NCI-H128 (cell line): ENCODE measurements at regions not wholly inside any gene's neighbourhood (a gene's known extent, or its start where the extent isn't known, plus 50 kb on each side); places are given as distances from the start of the nearest gene placed in this dataset.
A peak's percentile ranks its signal among the peaks of the same experiment; 100 is the strongest.

ENCODE experiments used
- DNase-seq: peaks from one replicate; lab custom pipeline; 2025; ENCODE audit not compliant: unreplicated experiment; lab: John Stamatoyannopoulos, UW

GRCh38 chr16:31700530-31701388 is 172.8 kb upstream of the ZNF267 start:
- DNase-seq, result peak; percentile 74

DNA sequence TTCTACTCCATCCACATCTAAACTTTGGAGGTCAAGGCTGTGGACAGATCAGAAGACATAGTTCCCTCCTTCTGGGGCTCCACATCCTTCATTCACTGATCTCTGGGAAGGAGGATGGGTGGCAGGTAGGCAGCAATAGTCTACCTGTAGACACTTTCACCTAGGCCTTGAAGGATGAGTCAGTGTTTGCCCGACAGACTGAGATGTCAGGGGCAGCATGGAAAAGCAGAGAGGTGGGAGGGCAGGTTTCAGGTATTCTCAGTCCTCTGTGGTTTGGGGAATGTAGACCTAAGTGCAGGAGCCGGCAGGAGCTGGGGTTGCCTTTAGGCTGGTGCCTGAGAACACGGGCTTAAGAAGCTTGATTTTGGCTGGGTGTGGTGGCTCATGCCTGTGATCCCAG is 171.9 kb upstream of the ZNF267 start:
- no peak for DNase-seq

DNA sequence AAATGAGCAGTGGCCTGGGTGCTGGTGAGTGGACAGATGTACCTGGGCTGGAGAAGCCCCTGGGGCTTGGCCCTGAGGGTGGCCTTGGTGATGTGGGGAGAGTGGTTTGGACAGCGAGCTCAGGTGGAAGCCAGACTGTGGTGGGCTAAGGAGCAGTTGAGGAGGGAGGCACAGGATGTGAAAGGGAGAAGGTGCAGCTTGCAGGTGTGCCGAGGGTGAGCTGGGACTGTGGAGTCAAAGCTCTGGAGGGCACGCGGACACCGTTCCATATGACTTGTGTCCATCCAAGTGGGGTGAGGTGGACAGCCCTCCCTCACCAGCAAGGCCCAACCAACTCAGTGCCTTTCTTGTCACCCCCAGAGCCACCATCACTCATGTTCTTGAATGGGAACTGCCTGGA is 170.8 kb upstream of the ZNF267 start:
- DNase-seq, result no peak

DNA sequence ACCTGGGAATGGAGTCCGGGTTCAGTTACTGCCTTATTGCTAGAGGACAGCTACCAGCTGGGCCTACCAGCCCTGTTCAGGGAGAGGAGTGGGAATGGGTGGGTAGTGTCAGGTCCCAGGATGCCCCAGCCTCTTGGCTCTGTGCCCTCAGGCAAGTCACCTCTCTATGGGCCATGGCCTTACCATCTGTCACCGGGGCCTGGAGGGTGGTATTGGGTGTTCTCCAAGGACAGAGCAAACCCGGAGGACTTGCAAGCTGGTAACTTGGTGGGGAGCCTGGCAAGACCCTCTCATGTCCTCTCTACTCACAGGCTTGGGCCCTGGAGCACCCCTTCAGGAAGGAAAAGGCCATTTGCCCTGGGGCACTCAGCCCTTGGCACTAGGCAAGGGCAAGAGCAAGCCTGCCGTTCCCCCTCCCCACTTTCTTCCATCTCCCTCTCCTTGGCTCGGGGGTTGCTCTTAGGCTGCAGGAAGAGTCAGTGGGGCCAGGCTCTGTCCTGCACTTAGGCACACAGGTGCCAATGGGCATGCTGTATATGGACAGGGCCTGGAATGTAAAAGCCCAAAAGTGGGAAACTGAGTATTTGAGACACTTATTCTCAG is 170.0 kb upstream of the ZNF267 start:
- no peak for DNase-seq

DNA sequence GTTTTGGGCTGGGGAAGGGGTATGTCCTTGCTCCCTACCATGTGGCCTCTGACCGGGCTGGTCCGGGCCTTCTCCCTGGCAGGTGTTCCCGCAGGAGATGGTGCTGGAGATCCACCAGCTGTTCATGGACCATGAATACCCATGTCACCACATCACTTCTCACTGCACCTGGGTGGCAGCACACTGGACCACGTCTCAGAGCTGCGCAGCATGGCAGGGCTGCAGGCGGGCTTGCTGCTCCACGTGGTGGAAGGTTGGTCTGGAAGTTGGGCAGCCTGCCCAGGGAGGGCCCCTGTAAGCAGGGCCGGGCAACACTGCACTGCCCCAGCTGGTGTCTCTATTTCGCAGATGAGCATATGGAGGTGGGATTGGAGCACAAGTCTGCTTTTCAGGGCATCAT is 169.5 kb upstream of the ZNF267 start:
- DNase-seq, result no peak

DNA sequence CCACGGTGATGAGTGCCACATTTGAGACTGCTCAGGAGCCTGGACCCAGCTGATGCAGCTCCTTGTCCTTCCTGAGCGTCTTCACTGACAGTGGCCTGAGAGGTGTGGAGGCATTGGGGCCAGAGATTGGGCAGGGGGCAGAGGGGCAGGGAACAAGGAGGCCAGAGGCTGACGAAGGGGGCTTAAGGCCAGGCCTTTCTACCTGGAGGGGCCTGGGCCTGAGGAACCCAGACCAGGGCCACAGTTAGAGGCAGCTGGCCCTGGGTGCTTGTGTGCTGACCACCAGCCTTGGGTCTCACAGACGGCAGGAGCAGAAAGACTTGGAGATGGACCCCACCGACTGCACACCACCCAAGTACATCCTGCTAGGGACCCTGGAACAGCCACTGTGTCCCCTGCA is 168.2 kb upstream of the ZNF267 start:
- no peak for DNase-seq

- DNase-seq, result no peak
Observed at GRCh38 chr16:31706318-31706717, 167.3 kb upstream of the ZNF267 start.

GRCh38 chr16:31706925-31707324 is 166.7 kb upstream of the ZNF267 start:
- DNase-seq, result no peak

DNA sequence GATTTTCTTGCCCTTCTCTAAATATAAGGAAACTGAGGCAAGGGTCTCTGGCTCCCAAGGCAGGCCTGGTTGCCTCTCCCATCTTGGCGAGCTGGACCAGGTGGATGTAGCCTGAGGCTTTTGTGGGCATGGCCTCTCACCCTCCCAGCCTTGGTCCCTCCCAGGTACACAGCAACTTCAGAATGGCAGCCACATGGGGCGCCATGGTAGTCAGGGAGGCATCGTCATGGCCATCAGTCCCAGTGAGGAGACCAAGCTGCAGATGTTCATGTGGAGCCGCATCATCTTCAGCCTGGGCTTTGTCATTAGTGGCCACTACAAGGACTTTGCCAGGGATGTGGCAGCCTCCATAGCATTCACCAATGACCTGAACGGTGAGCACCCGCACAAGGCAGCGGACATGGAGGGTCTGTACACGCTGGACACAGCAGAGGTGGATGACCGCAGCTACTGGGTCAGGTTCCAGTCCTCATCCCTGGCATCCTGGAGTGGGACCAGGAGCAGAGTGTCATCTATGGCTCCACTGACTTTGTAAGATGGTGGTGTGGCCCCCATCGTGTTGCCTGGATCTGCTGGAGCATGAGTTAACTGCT is 165.8 kb upstream of the ZNF267 start:
- DNase-seq, result no peak

DNA sequence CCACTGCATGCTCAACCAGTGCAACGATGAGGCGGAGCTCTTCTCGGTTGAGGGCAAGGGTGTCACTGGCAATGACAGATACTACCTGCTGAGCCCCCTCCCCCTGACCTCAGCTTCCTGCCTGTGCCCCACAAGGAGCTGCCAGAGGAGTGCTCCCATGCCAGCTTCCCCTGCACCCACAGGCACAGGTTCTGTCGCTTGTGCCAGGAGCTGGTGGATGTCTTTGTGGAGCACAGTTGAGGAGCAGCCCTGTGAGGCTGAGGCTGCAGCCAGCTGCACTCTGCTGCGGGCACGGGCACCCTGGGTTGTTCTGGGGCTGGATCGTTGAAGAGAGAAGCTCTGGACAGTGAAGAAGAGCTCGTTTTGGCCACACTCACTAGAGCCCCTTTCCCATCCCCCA is 165.3 kb upstream of the ZNF267 start:
- DNase-seq, result no peak

DNA sequence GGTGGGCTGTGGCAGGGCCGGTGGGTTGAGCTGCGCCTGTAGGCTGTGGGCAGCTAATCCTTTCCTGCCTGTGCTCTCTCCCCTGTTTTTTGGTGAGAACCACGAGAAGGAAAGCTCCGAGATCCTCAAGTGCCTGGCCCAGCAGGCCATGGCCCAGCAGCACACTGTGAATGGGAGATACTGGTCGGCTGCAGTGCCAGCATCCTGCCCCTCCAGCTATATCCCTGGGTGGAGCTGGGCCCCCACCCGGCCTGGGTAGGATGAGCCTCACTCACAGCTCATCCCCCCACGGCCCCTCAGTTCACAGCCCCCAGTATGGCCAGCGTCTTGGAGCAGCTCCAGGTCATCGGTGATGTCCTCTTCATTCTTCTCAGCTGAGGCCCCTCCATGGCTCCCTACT is 164.4 kb upstream of the ZNF267 start:
- DNase-seq, result no peak

- no peak for DNase-seq
Observed at GRCh38 chr16:31710134-31710533, 163.5 kb upstream of the ZNF267 start.

DNA sequence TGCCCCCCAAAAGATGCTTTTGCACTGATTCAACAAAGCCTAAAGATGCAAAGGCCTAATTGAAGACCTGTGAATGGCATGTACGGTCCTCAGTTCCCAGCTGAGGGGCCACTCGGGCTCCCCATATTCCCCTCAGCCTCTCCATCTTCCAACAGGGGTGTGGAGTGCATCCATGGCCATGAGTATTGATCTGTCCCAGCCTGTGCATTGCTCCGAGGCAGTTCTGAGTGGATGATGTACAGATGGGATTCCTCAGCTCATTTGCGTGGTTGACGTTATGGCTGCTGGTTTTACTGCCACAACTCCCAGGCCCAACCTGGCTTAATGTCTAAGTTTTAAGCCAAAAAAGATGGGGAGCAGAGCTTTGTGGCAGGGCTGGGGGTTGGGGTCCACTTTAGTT is 162.7 kb upstream of the ZNF267 start:
- no peak for DNase-seq

DNA sequence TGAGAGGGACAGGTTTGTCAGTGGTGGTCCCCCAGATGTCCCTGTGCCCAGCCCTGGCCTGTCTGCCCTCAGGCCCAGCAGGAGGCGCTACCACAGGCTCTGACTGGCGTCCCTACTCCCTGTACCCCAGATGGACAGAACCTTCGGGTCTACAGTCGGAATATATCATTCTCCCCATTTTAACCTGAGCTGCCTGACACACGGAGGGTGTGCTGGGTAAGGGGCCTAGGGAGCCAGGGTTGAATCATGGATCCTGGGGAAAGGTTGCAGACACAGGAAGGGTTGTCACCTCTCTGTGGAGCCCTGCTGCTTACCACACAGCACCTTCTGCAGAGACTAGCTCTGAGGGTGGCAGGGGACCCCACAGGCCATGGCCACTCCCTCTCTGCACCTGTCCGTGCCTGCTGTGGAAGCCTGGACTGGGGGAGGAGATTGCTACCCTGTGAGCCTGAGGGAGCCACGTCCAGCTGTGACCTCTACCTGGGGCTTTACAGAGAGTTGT is 162.2 kb upstream of the ZNF267 start:
- no peak for DNase-seq

DNA sequence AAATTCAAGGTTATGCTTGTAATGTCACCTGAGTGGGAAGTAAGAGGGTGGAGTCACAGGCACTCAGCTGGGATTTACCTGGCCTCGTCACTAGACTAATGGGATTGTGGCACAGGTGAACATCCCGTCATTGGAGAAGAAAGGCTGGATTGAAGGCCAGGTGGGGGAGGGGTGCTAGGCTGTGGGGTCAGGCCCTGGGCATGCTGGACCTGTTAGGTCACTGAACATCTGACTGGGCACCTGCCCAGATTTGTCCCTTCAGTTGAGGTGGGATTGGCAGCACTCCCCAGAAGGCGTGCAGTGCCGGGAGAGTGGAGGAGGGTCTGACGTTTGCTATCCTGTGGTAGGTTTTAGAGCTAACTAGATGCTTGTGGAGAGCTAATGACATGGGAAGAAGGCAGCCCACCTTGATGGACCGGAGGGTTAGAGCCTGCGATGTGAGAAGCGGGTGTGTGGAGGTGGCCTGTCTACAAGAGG is 161.5 kb upstream of the ZNF267 start:
- no peak for DNase-seq

- peak; percentile 78 for DNase-seq
Observed at GRCh38 chr16:31713071-31713944, 160.3 kb upstream of the ZNF267 start.

DNA sequence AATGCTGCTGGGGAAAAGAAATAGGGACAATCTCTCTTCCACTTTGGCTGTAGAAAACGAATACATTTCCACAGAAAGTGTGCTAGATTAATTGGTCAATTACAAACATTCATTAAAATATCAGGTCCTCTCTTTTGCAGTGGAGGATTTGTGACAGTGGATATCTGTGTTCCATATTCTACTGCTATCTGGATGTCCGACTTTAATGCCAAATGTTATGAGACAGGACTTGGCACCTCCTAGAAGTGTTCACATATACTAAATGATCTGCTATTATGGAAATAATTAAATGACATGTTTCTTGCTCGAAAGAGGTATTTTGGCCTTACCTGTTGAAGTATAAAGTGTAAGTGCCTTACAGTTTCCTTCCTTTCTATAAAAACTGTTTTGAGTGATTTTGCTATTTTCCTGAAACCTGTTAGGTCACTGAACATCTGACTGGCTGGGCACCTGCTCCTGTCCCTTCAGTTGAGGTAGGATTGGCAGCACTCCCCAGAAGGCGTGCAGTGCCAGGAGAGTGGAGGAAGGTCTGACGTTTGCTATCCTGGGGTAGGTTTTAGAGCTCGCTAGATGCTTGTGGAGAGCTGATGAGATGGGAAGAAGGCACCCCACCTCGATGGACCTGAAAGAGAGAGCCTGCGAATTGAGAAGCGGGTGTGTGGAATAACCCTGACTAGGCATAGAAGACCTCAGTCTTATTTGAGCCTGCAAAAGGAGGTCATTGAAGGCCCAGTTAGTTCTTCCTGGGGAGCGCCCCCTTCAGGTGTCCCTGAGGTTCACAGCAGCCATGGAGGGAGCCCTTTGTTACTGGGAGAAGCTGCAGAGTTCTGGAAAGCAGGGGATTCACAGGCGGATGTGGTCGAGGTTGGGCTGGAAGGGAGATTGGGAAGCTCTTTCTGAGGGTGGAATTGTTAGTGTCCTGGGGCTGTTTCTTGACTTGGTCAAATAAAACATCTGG is 159.4 kb upstream of the ZNF267 start:
- DNase-seq, result no peak

DNA sequence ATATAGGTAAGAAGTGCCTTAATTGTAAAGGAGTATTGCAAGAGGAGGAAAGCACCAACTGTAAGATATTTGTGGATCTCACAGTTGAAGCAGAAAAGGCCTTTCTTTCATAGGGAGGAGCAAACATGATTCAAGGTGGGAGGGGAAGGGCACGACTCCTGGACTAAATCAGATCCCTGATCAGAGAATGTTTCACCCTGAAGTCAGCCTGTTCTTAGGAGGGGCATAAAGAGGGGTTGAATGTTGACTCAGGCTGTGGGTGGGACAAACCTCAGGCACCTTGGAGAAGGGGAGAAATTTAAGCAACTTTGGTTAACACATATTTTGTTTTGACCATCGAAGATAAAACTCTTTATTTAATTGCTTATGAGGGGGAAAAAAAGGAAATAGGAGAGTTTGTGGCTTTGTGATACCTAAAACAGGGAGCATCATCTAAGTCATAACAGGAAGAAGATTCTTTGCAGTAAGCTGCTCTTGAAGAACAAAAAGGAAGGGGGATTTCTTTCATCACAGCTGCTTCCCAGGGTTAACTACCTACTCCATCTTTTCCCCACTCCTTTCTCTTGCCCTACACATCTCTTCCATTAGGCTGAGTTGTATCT is 158.6 kb upstream of the ZNF267 start:
- no peak for DNase-seq

- DNase-seq, result no peak
Observed at GRCh38 chr16:31715915-31716314, 157.7 kb upstream of the ZNF267 start.

- DNase-seq, result no peak
Observed at GRCh38 chr16:31718998-31719397, 154.6 kb upstream of the ZNF267 start.
